ENCODE measurements at regions not wholly inside any gene's neighbourhood (a gene's known extent, or its start where the extent isn't known, plus 50 kb on each side); places are given as distances from the start of the nearest gene placed in this dataset.
"Not testable (repeated sequence)": the region's sequence is repeated elsewhere in the genome, so short reads cannot be mapped to it uniquely, and the experiment has no call there.

DNA sequence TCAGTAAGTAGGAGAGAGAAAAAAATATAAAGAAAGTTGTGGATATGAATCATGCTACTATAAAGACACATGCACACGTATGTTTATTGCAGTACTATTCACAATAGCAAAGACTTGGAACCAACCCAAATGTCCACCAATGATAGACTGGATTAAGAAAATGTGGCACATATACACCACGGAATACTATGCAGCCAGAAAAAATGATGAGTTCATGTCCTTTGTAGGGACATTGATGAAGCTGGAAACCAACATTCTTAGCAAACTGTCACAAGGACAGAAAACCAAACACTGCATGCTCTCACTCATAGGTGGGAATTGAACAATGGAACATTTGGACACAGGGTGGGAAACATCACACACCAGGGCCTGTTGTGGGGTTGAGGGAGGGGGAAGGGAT is 200.3 kb upstream of the IVNS1ABP start:
- TF ChIP-seq, protein P1, sequence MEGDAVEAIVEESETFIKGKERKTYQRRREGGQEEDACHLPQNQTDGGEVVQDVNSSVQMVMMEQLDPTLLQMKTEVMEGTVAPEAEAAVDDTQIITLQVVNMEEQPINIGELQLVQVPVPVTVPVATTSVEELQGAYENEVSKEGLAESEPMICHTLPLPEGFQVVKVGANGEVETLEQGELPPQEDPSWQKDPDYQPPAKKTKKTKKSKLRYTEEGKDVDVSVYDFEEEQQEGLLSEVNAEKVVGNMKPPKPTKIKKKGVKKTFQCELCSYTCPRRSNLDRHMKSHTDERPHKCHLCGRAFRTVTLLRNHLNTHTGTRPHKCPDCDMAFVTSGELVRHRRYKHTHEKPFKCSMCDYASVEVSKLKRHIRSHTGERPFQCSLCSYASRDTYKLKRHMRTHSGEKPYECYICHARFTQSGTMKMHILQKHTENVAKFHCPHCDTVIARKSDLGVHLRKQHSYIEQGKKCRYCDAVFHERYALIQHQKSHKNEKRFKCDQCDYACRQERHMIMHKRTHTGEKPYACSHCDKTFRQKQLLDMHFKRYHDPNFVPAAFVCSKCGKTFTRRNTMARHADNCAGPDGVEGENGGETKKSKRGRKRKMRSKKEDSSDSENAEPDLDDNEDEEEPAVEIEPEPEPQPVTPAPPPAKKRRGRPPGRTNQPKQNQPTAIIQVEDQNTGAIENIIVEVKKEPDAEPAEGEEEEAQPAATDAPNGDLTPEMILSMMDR (IDR thresholded peaks at IDR 0.05) = not testable (repeated sequence)
- not testable (repeated sequence) for TF ChIP-seq POLR2AphosphoS5, EP300 (IDR thresholded peaks at IDR 0.05)

Measured in sigmoid colon (tissue), 4 donors.